ENCODE measurements at regions not wholly inside any gene's neighbourhood (a gene's known extent, or its start where the extent isn't known, plus 50 kb on each side); places are given as distances from the start of the nearest gene placed in this dataset.

GRCh38 chr18:55778788-55779690 lies 191.0 kb upstream of the TCF4 start (continued):
- TF ChIP-seq CHD7 (IDR thresholded peaks at IDR 0.05; ENCODE audit: insufficient replicate concordance, low read length) (no peak), CEBPB (IDR thresholded peaks at IDR 0.05; ENCODE audit: low read depth, low read length) (no peak), ATF3 (IDR thresholded peaks at IDR 0.05; ENCODE audit: insufficient read depth, low read depth, low read length) (no peak), JUND (IDR thresholded peaks at IDR 0.05; ENCODE audit: low read length) (no peak), GTF2F1 (IDR thresholded peaks at IDR 0.05; ENCODE audit: borderline replicate concordance, low read depth, low read length) (no peak), BRCA1 (IDR thresholded peaks at IDR 0.05; ENCODE audit: low read depth, low read length) (no peak), HDAC6 (IDR thresholded peaks at IDR 0.05; ENCODE audit: low read depth, low read length) (no peak), RAD21 (IDR thresholded peaks at IDR 0.05 in 1 of 2, conservative IDR thresholded peaks at IDR 0.05 in 1 of 2; ENCODE audit: low read depth in 2 of 2, low read length in 2 of 2) (no peak), KDM5A (IDR thresholded peaks at IDR 0.05; ENCODE audit: low read length) (no peak), EGR1 (IDR thresholded peaks at IDR 0.05; ENCODE audit: borderline replicate concordance, low read depth, low read length) (no peak)

Measured in H1 (cell line).